ENCODE measurements at regions not wholly inside any gene's neighbourhood (a gene's known extent, or its start where the extent isn't known, plus 50 kb on each side); places are given as distances from the start of the nearest gene placed in this dataset.

DNA sequence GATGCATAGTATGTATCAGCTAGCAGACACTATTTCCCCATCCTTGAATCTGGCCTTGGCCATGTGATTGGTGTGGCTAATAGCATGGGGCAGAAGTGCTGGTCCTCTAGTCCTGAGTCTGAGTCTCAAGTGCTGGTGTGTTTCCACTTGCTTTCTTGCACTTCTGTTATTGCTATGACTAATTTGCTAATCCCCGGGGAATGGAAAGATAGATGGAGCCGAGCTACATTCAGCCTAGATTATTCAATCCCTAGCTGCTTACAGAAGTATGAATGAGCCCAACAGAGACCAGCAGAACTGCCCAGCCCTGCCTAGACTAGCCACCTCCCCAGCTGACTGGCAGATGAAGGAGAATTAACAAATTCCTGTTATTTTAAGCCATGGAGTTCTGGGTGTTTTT lies 53.2 kb upstream of the SYPL1 start:
- peaks cover 6% of the 10 kb centered on the region for H3K4me1 ChIP-seq (ENCODE audit: control insufficient read depth, insufficient read depth, low read length, unreplicated experiment)
- H3K36me3 ChIP-seq (ENCODE audit: insufficient read depth, low read length): no peaks in the 10 kb centered on the region
- H3K27ac ChIP-seq (ENCODE audit: low read depth, low read length): no peak overlapping the region
- no peak overlapping the region for H2AFZ ChIP-seq (ENCODE audit: low read length, unreplicated experiment)
- H3K79me2 ChIP-seq (ENCODE audit: control insufficient read depth, insufficient read depth, low read length, unreplicated experiment): no peaks in the 10 kb centered on the region
- H3K27me3 ChIP-seq (ENCODE audit: insufficient read depth, low read length): peaks cover 9% of the 10 kb centered on the region
- no peak overlapping the region for H3K4me3 ChIP-seq (ENCODE audit: low read depth, low read length)

DNA sequence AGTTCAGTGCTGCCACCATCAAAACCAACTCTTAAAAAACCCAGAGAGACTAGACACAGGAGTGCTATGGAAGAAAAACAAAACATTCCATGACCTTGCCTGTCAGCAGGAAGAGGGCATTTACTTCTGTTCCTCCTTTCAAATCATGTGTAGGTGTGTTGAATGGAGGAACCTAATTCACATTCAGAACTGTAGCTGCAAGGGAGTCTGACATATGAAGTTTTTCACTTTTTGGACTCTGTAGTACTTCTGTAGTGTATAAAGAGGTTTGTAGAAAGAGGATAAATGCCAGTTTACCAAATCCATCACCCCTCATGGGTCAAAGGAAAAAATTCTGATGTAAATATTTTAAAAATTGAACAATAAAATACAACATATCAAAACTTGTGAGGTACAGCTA lies 51.1 kb upstream of the SYPL1 start:
- Histone ChIP-seq H3K27ac (ENCODE audit: low read depth, low read length) (no peak overlapping the region), H3K27me3 (ENCODE audit: insufficient read depth, low read length) (peaks cover 30% of the 10 kb centered on the region), H3K4me3 (ENCODE audit: low read depth, low read length) (no peak overlapping the region), H2AFZ (ENCODE audit: low read length, unreplicated experiment) (no peak overlapping the region), H3K4me1 (ENCODE audit: control insufficient read depth, insufficient read depth, low read length, unreplicated experiment) (peaks cover 6% of the 10 kb centered on the region), H3K36me3 (ENCODE audit: insufficient read depth, low read length) (no peaks in the 10 kb centered on the region), H3K79me2 (ENCODE audit: control insufficient read depth, insufficient read depth, low read length, unreplicated experiment) (no peaks in the 10 kb centered on the region)

Measured in ACC112 (cell line).